ENCODE measurements at regions not wholly inside any gene's neighbourhood (a gene's known extent, or its start where the extent isn't known, plus 50 kb on each side); places are given as distances from the start of the nearest gene placed in this dataset.

DNA sequence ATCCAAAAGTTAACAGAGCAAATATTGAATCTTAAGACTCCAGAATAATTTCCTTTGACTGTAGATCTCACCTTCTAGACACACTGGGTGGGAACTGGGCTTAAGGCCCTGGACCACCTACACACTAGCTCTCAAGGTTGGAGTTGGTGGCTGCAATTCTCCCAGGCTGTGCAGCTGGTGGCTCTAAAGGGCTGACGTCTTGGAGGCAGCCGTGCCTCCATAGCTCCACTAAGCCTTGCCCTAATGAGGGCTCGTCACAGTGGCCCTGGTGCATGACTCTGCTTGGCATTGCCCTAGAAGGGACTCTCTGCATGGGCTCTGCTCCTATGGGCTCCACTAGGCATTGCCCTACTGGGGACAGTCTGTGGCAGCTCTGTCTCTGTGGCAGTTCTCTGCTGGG, 1005.2 kb downstream of the CCSER2 start:
- ChIA-PET CTCF (no interaction called here), POLR2A (ENCODE audit: low non-redundant PET) (no interaction called here)
- TF ChIP-seq, protein P1, sequence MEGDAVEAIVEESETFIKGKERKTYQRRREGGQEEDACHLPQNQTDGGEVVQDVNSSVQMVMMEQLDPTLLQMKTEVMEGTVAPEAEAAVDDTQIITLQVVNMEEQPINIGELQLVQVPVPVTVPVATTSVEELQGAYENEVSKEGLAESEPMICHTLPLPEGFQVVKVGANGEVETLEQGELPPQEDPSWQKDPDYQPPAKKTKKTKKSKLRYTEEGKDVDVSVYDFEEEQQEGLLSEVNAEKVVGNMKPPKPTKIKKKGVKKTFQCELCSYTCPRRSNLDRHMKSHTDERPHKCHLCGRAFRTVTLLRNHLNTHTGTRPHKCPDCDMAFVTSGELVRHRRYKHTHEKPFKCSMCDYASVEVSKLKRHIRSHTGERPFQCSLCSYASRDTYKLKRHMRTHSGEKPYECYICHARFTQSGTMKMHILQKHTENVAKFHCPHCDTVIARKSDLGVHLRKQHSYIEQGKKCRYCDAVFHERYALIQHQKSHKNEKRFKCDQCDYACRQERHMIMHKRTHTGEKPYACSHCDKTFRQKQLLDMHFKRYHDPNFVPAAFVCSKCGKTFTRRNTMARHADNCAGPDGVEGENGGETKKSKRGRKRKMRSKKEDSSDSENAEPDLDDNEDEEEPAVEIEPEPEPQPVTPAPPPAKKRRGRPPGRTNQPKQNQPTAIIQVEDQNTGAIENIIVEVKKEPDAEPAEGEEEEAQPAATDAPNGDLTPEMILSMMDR (conservative IDR thresholded peaks at IDR 0.05; ENCODE audit: low read depth, low read length) = no peak
- TF ChIP-seq EZH2 (IDR thresholded peaks at IDR 0.05; ENCODE audit: borderline replicate concordance, low read depth, low read length, poor library complexity, severe bottlenecking) = no peak
- Histone ChIP-seq H3K27ac (ENCODE audit: low read depth, low read length, poor library complexity, severe bottlenecking) (no peak overlapping the region), H3K4me3 (ENCODE audit: low read depth, low read length, poor library complexity, severe bottlenecking) (no peak overlapping the region), H3K27me3 (replicated peaks; ENCODE audit: insufficient read depth, low read depth, low read length, poor library complexity) (no peaks in the 10 kb centered on the region), H3K9me3 (ENCODE audit: low read depth, low read length, poor library complexity, severe bottlenecking) (no peaks in the 10 kb centered on the region), H3K36me3 (ENCODE audit: insufficient read depth, low read length, poor library complexity, severe bottlenecking) (no peaks in the 10 kb centered on the region), H3K4me1 (ENCODE audit: insufficient read depth, low read length, poor library complexity, severe bottlenecking) (no peaks in the 10 kb centered on the region)
- BruUV-seq (replicated peaks) = no TSS peak
- intact Hi-C loops (cut with micrococcal nuclease; ENCODE audit: unreplicated experiment) = no loop called here
- no peak for DNase-seq (ENCODE audit: low spot score)

GRCh38 chr10:85362401-85362800, 1004.2 kb downstream of the GRID1 start:
- POLR2A ChIA-PET (ENCODE audit: low non-redundant PET) = no interaction called here
- H3K27me3 ChIP-seq (replicated peaks; ENCODE audit: insufficient read depth, low read depth, low read length, poor library complexity) = no peaks in the 10 kb centered on the region
- H3K27ac ChIP-seq (ENCODE audit: low read depth, low read length, poor library complexity, severe bottlenecking) = no peak overlapping the region
- BruUV-seq (replicated peaks) = no TSS peak
- no peak for DNase-seq (ENCODE audit: low spot score)
- H3K4me1 ChIP-seq (ENCODE audit: insufficient read depth, low read length, poor library complexity, severe bottlenecking) = no peaks in the 10 kb centered on the region
- CTCF ChIA-PET = interaction anchor here (0.6 kb wide), 1 partner anchor 1223 kb away, joined by 4 read pairs; no protein-coding TSS in a partner anchor
- H3K4me3 ChIP-seq (ENCODE audit: low read depth, low read length, poor library complexity, severe bottlenecking) = no peak overlapping the region
- H3K36me3 ChIP-seq (ENCODE audit: insufficient read depth, low read length, poor library complexity, severe bottlenecking) = no peaks in the 10 kb centered on the region
- H3K9me3 ChIP-seq (ENCODE audit: low read depth, low read length, poor library complexity, severe bottlenecking) = no peaks in the 10 kb centered on the region
- intact Hi-C loops (cut with micrococcal nuclease; ENCODE audit: unreplicated experiment) = no loop called here
- no peak for TF ChIP-seq EZH2 (IDR thresholded peaks at IDR 0.05; ENCODE audit: borderline replicate concordance, low read depth, low read length, poor library complexity, severe bottlenecking)
- TF ChIP-seq, protein P1 (conservative IDR thresholded peaks at IDR 0.05; ENCODE audit: low read depth, low read length) = no peak

- no peak for DNase-seq (ENCODE audit: low spot score)
- Histone ChIP-seq H3K4me1 (ENCODE audit: insufficient read depth, low read length, poor library complexity, severe bottlenecking) (no peaks in the 10 kb centered on the region), H3K36me3 (ENCODE audit: insufficient read depth, low read length, poor library complexity, severe bottlenecking) (no peaks in the 10 kb centered on the region), H3K4me3 (ENCODE audit: low read depth, low read length, poor library complexity, severe bottlenecking) (no peak overlapping the region), H3K27me3 (replicated peaks; ENCODE audit: insufficient read depth, low read depth, low read length, poor library complexity) (no peaks in the 10 kb centered on the region), H3K27ac (ENCODE audit: low read depth, low read length, poor library complexity, severe bottlenecking) (no peak overlapping the region), H3K9me3 (ENCODE audit: low read depth, low read length, poor library complexity, severe bottlenecking) (no peaks in the 10 kb centered on the region)
- intact Hi-C loops (cut with micrococcal nuclease; ENCODE audit: unreplicated experiment) = no loop called here
- no TSS peak for BruUV-seq (replicated peaks)
- TF ChIP-seq, protein P1 (conservative IDR thresholded peaks at IDR 0.05; ENCODE audit: low read depth, low read length) = no peak
- no peak for TF ChIP-seq EZH2 (IDR thresholded peaks at IDR 0.05; ENCODE audit: borderline replicate concordance, low read depth, low read length, poor library complexity, severe bottlenecking)
- CTCF ChIA-PET = no interaction called here
- POLR2A ChIA-PET (ENCODE audit: low non-redundant PET) = no interaction called here
Measured at GRCh38 chr10:85377029-85377806, 989.4 kb downstream of the GRID1 start.
